CD14-positive monocyte (primary cell): ENCODE measurements at regions not wholly inside any gene's neighbourhood (a gene's known extent, or its start where the extent isn't known, plus 50 kb on each side); places are given as distances from the start of the nearest gene placed in this dataset.

Experiments used
- DNase-seq, 3 donors: peaks; one replicate each; pipeline ENCODE4 v3.0.0-alpha.2; 2011 to 2022
- H2AFZ ChIP-seq: 2 replicates; pipeline ENCODE4 v1.6.0; 2012; ENCODE audit warnings: mild to moderate bottlenecking, low read depth, low read length, inconsistent platforms; ENCODE audit not compliant: insufficient read depth, poor library complexity, severe bottlenecking
- H3K27ac ChIP-seq, 2 donors: 1 replicate in 1 of 2; 2 replicates in 1 of 2; pipeline ENCODE4 v1.5.1; 2012 to 2013; ENCODE audit warnings: low read length in 2 of 2, control low read depth in 1 of 2, inconsistent platforms in 1 of 2, low read depth in 1 of 2, mild to moderate bottlenecking in 1 of 2
- H3K27me3 ChIP-seq, 2 donors: one replicate each; pipeline versions ENCODE4 v1.6.0 to v1.6.1; 2011 to 2013; ENCODE audit warnings: low read length in 2 of 2; ENCODE audit not compliant: control insufficient read depth in 2 of 2, insufficient read depth in 2 of 2
- H3K36me3 ChIP-seq, 2 donors: replicated peaks in 1 of 2; 1 replicate in 1 of 2; 2 replicates in 1 of 2; pipeline versions ENCODE4 v1.5.1 to v1.6.1; 2012 to 2013; ENCODE audit warnings: low read length in 2 of 2, control low read depth in 1 of 2, inconsistent platforms in 1 of 2, mild to moderate bottlenecking in 1 of 2; ENCODE audit not compliant: insufficient read depth in 2 of 2, control insufficient read depth in 1 of 2
- H3K4me1 ChIP-seq, 2 donors: 1 replicate in 1 of 2; 2 replicates in 1 of 2; pipeline versions ENCODE4 v1.5.1 to v1.6.1; 2012 to 2013; ENCODE audit warnings: low read length in 2 of 2, control low read depth in 1 of 2, inconsistent platforms in 1 of 2, mild to moderate bottlenecking in 1 of 2, moderate library complexity in 1 of 2; ENCODE audit not compliant: insufficient read depth in 2 of 2, control insufficient read depth in 1 of 2
- H3K4me2 ChIP-seq: replicated peaks from 2 replicates; pipeline ENCODE3; 2012; ENCODE audit warnings: low read length, moderate library complexity, mild to moderate bottlenecking; ENCODE audit not compliant: poor library complexity, severe bottlenecking; ENCODE audit errors: extremely low read depth
- H3K4me3 ChIP-seq, 3 experiments: fragments of 200-600 bp in 1 of 3; sonication (generic) in 1 of 3; replicated peaks in 1 of 3; 1 replicate in 2 of 3; 2 replicates in 1 of 3; pipeline ENCODE4 v1.5.1; 2011 to 2013; ENCODE audit warnings: low read length in 3 of 3, mild to moderate bottlenecking in 3 of 3, control low read depth in 2 of 3, low read depth in 2 of 3, inconsistent platforms in 1 of 3, moderate library complexity in 1 of 3
- H3K79me2 ChIP-seq: 2 replicates; pipeline ENCODE4 v1.6.0; 2012; ENCODE audit warnings: mild to moderate bottlenecking, control low read depth, inconsistent platforms, low read length, moderate library complexity; ENCODE audit not compliant: insufficient read depth
- H3K9ac ChIP-seq: 2 replicates; pipeline ENCODE4 v1.6.0; 2017; ENCODE audit warnings: low read length, mild to moderate bottlenecking; ENCODE audit not compliant: insufficient read depth, poor library complexity, severe bottlenecking
- H3K9me3 ChIP-seq, 2 donors: replicated peaks in 1 of 2; 1 replicate in 1 of 2; 2 replicates in 1 of 2; pipeline versions ENCODE4 v1.5.1 to v1.6.1; 2012 to 2013; ENCODE audit warnings: low read length in 2 of 2, control low read depth in 1 of 2; ENCODE audit not compliant: control insufficient read depth in 1 of 2, insufficient read depth in 1 of 2
- H4K20me1 ChIP-seq: 2 replicates; pipeline ENCODE4 v1.6.0; 2012; ENCODE audit warnings: mild to moderate bottlenecking, low read length, control low read depth, moderate library complexity; ENCODE audit not compliant: insufficient read depth
- H3K27ac Mint-ChIP-seq, 7 donors: one replicate each; pipeline ENCODE4 v1.8.0; 2020; ENCODE audit warnings: mild to moderate bottlenecking in 7 of 7, mixed read lengths in 7 of 7, moderate library complexity in 6 of 7, inconsistent platforms in 2 of 7
- H3K27me3 Mint-ChIP-seq, 3 donors: one replicate each; pipeline ENCODE4 v1.8.0; 2021 to 2022; ENCODE audit warnings: low read depth in 3 of 3, mild to moderate bottlenecking in 3 of 3, mixed read lengths in 3 of 3, moderate library complexity in 3 of 3, inconsistent platforms in 1 of 3
- H3K36me3 Mint-ChIP-seq, 2 donors: one replicate each; pipeline ENCODE4 v1.8.0; 2020; ENCODE audit warnings: mixed read lengths in 2 of 2, inconsistent platforms in 1 of 2, mild to moderate bottlenecking in 1 of 2
- H3K4me1 Mint-ChIP-seq: one replicate; pipeline ENCODE4 v1.8.0; 2020; ENCODE audit warnings: mild to moderate bottlenecking, mixed read lengths
- H3K4me3 Mint-ChIP-seq, 2 donors: one replicate each; pipeline ENCODE4 v1.8.0; 2020; ENCODE audit warnings: mild to moderate bottlenecking in 2 of 2, mixed read lengths in 2 of 2, moderate library complexity in 1 of 2
- H3K9me3 Mint-ChIP-seq, 7 donors: one replicate each; pipeline ENCODE4 v1.8.0; 2020 to 2022; ENCODE audit warnings: mixed read lengths in 7 of 7, mild to moderate bottlenecking in 6 of 7, moderate library complexity in 6 of 7, inconsistent platforms in 2 of 7
- CTCF ChIP-seq: fragments of 200-600 bp; IDR thresholded peaks from one replicate; pipeline ENCODE4 v1.8.0; 2022; ENCODE audit warnings: antibody characterized with exemption, mild to moderate bottlenecking
- WGBS: methylation state at CpG from one replicate; pipeline ENCODE4 v1.1.5; 2013; ENCODE audit warnings: missing lambda C conversion rate; ENCODE audit not compliant: insufficient coverage; 5-methylcytosine and 5-hydroxymethylcytosine counted together
- intact Hi-C, 2 donors: fragments of 100-400 bp; cut with micrococcal nuclease; formaldehyde crosslinking; loops; one replicate each; pipeline versions ENCODE4 v1.15.0 to v1.15.1; 2023

GRCh38 chr17:6020376-6021010 lies 49.7 kb upstream of the WSCD1 start:
- H3K4me3 ChIP-seq: no peak overlapping the region
- Mint-ChIP-seq H3K4me1 (no peaks in the 10 kb centered on the region), H3K9me3 (peaks cover 0 to 3% (median 0%) of the 10 kb centered on the region in 7 donors), H3K36me3 (no peaks in the 10 kb centered on the region), H3K27me3 (peaks cover 2 to 8% (median 2%) of the 10 kb centered on the region in 3 donors), H3K27ac (no peak overlapping the region), H3K4me3 (no peak overlapping the region)
- intact Hi-C loops: no loop called here
- DNase-seq: no peak
- no peaks in the 10 kb centered on the region for H3K79me2 ChIP-seq
- H3K4me2 ChIP-seq: no peak overlapping the region
- H3K36me3 ChIP-seq: no peaks in the 10 kb centered on the region
- no peak for TF ChIP-seq CTCF
- H2AFZ ChIP-seq: no peak overlapping the region
- H4K20me1 ChIP-seq: no peaks in the 10 kb centered on the region
- no peaks in the 10 kb centered on the region for H3K9me3 ChIP-seq
- no peak overlapping the region for H3K9ac ChIP-seq
- peaks cover 0 to 4% of the 10 kb centered on the region in 2 donors for H3K27me3 ChIP-seq
- H3K4me1 ChIP-seq: no peaks in the 10 kb centered on the region
- WGBS: no CpG with 5 or more reads among the region's 3 CpGs
- H3K27ac ChIP-seq: no peak overlapping the region
